Body of pancreas (tissue), 4 donors: ENCODE measurements at regions not wholly inside any gene's neighbourhood (a gene's known extent, or its start where the extent isn't known, plus 50 kb on each side); places are given as distances from the start of the nearest gene placed in this dataset.

Source experiments
- ATAC-seq: fragments of 150-250 bp; one replicate; pipeline ENCODE4 v1.9.1; 2016
- DNase-seq, 4 donors: peaks; one replicate each; pipeline ENCODE4 v3.0.0-alpha.2; 2019
- H3K27ac ChIP-seq, 4 donors: fragments of 200-600 bp; sonication (generic); 1 replicate in 3 of 4; 2 replicates in 1 of 4; pipeline versions ENCODE4 v1.5.1 to v1.6.1; 2016 to 2019; ENCODE audit warnings: mild to moderate bottlenecking in 1 of 4, mixed read lengths in 1 of 4, moderate library complexity in 1 of 4
- H3K27me3 ChIP-seq, 2 donors: fragments of 200-600 bp; sonication (generic); one replicate each; pipeline ENCODE4 v1.6.0; 2016; ENCODE audit warnings: mild to moderate bottlenecking in 1 of 2
- H3K36me3 ChIP-seq, 2 donors: fragments of 200-600 bp; sonication (generic); replicated peaks in 1 of 2; 2 replicates each; pipeline ENCODE4 v1.5.1; 2016; ENCODE audit warnings: low read depth in 2 of 2; ENCODE audit not compliant: insufficient read depth in 1 of 2
- H3K4me1 ChIP-seq: fragments of 200-600 bp; sonication (generic); one replicate; pipeline ENCODE4 v1.6.0; 2016
- H3K4me3 ChIP-seq, 2 donors: fragments of 200-600 bp; sonication (generic); 1 replicate in 1 of 2; 2 replicates in 1 of 2; pipeline ENCODE4 v1.5.1; 2016 to 2019
- H3K9me3 ChIP-seq, 3 donors: fragments of 200-600 bp; sonication (generic); 1 replicate in 2 of 3; 2 replicates in 1 of 3; pipeline ENCODE4 v1.5.1; 2016
- CTCF ChIP-seq, 7 experiments: fragments of 450-650 bp in 4 of 7; fragments of 200-600 bp in 3 of 7; sonication (generic) in 3 of 7; IDR thresholded peaks; one replicate each; pipeline ENCODE4 v1.5.1; 2016 to 2019; ENCODE audit warnings: antibody characterized with exemption in 7 of 7
- POLR2A ChIP-seq, 3 donors: fragments of 450-650 bp; IDR thresholded peaks; one replicate each; pipeline ENCODE4 v1.6.1; 2016; ENCODE audit warnings: antibody characterized with exemption in 3 of 3, mild to moderate bottlenecking in 2 of 3
- WGBS, 2 donors: methylation state at CpG; one replicate each; pipeline ENCODE4 v1.1.5; 2017; 5-methylcytosine and 5-hydroxymethylcytosine counted together
- intact Hi-C: fragments of 100-400 bp; cut with DNase I; formaldehyde crosslinking; loops from one replicate; pipeline ENCODE4 v1.15.1; 2023

- no peak for DNase-seq
These were observed 569.3 kb downstream of the MIAT start for GRCh38 chr22:27226666-27227065.

GRCh38 chr22:27228771-27229170 lies 571.4 kb downstream of the MIAT start:
- intact Hi-C loops = no loop called here
- Histone ChIP-seq H3K36me3 (no peaks in the 10 kb centered on the region), H3K27ac (no peak overlapping the region), H3K9me3 (peaks cover 0 to 3% (median 0%) of the 10 kb centered on the region in 3 donors), H3K27me3 (no peaks in the 10 kb centered on the region), H3K4me1 (no peaks in the 10 kb centered on the region), H3K4me3 (no peak overlapping the region)
- TF ChIP-seq CTCF (IDR thresholded peaks at IDR 0.05) (no peak), POLR2A (IDR thresholded peaks at IDR 0.05) (no peak)
- DNase-seq = no peak
- 78 to 93% methylated on average over 2 of the region's 2 CpGs for WGBS, 2 donors
- no peak for ATAC-seq

More at GRCh38 chr22:27226666-27227065, 569.3 kb downstream of the MIAT start:
- intact Hi-C loops = no loop called here
- H3K4me1 ChIP-seq = no peaks in the 10 kb centered on the region
- H3K27me3 ChIP-seq = no peaks in the 10 kb centered on the region
- H3K36me3 ChIP-seq = no peaks in the 10 kb centered on the region
- peaks cover 0 to 3% (median 0%) of the 10 kb centered on the region in 3 donors for H3K9me3 ChIP-seq
- no peak overlapping the region for H3K27ac ChIP-seq
- ATAC-seq = no peak
- WGBS, 2 donors = 69 to 74% methylated on average over 3 of the region's 3 CpGs
- H3K4me3 ChIP-seq = no peak overlapping the region
- TF ChIP-seq POLR2A (IDR thresholded peaks at IDR 0.05) = no peak
- no peak for TF ChIP-seq CTCF (IDR thresholded peaks at IDR 0.05)

- intact Hi-C loops = no loop called here
- DNase-seq = no peak
- peaks cover 0 to 3% (median 0%) of the 10 kb centered on the region in 3 donors for H3K9me3 ChIP-seq
- WGBS, 2 donors = 81 to 100% methylated on average over 1 of the region's 1 CpG
- no peak for ATAC-seq
- no peaks in the 10 kb centered on the region for H3K4me1 ChIP-seq
- TF ChIP-seq POLR2A (IDR thresholded peaks at IDR 0.05) (no peak), CTCF (IDR thresholded peaks at IDR 0.05) (no peak)
- H3K27ac ChIP-seq = no peak overlapping the region
- no peaks in the 10 kb centered on the region for H3K36me3 ChIP-seq
- H3K27me3 ChIP-seq = no peaks in the 10 kb centered on the region
- H3K4me3 ChIP-seq = no peak overlapping the region
These were observed 571.4 kb downstream of the MN1 start for GRCh38 chr22:27230189-27230588.

- peaks cover 0 to 3% (median 0%) of the 10 kb centered on the region in 3 donors for H3K9me3 ChIP-seq
- DNase-seq = no peak
- no peak overlapping the region for H3K4me3 ChIP-seq
- no peak overlapping the region for H3K27ac ChIP-seq
- 71 to 75% methylated on average over 5 of the region's 5 CpGs for WGBS, 2 donors
- intact Hi-C loops = no loop called here
- H3K4me1 ChIP-seq = no peaks in the 10 kb centered on the region
- H3K27me3 ChIP-seq = no peaks in the 10 kb centered on the region
- TF ChIP-seq CTCF (IDR thresholded peaks at IDR 0.05) (no peak), POLR2A (IDR thresholded peaks at IDR 0.05) (no peak)
- no peaks in the 10 kb centered on the region for H3K36me3 ChIP-seq
- ATAC-seq = no peak
These were observed 570.3 kb downstream of the MN1 start for GRCh38 chr22:27231266-27231665.

- peaks cover 0 to 3% (median 0%) of the 10 kb centered on the region in 3 donors for H3K9me3 ChIP-seq
- intact Hi-C loops = no loop called here
- no peak for ATAC-seq
- H3K27me3 ChIP-seq = no peaks in the 10 kb centered on the region
- H3K4me3 ChIP-seq = no peak overlapping the region
- no peaks in the 10 kb centered on the region for H3K36me3 ChIP-seq
- H3K4me1 ChIP-seq = no peaks in the 10 kb centered on the region
- H3K27ac ChIP-seq = no peak overlapping the region
- no peak for DNase-seq
- WGBS, 2 donors = 67 to 71% methylated on average over 8 of the region's 8 CpGs
- TF ChIP-seq CTCF (IDR thresholded peaks at IDR 0.05) (no peak), POLR2A (IDR thresholded peaks at IDR 0.05) (no peak)
These were observed 569.5 kb downstream of the MN1 start for GRCh38 chr22:27232077-27232476.
